GM12865 (cell line): ENCODE measurements at regions not wholly inside any gene's neighbourhood (a gene's known extent, or its start where the extent isn't known, plus 50 kb on each side); places are given as distances from the start of the nearest gene placed in this dataset.

Experiments used
- DNase-seq: peaks from one replicate; pipeline ENCODE4 v3.0.0; 2010; ENCODE audit warnings: low read depth
- H3K4me3 ChIP-seq: 2 replicates; pipeline ENCODE4 v1.5.1; 2011; ENCODE audit warnings: mild to moderate bottlenecking, low read depth, low read length, control low read depth
- CTCF ChIP-seq: IDR thresholded peaks from 2 replicates; pipeline ENCODE4 v1.5.1; 2011; ENCODE audit warnings: low read length, control low read depth, low read depth, inconsistent platforms; ENCODE audit not compliant: insufficient read depth; ENCODE audit errors: missing control alignments

- TF ChIP-seq CTCF, result no peak
- DNase-seq, result no peak
- no peak overlapping the region for H3K4me3 ChIP-seq
Observed at GRCh38 chr11:80146232-80146631, 705.4 kb upstream of the TENM4 start.

- no peak for TF ChIP-seq CTCF
- DNase-seq, result no peak
- no peak overlapping the region for H3K4me3 ChIP-seq
Observed at GRCh38 chr11:80144897-80145594, 704.2 kb upstream of the TENM4 start.

- TF ChIP-seq CTCF, result no peak
- DNase-seq, result no peak
Observed at GRCh38 chr11:80136991-80137390, 696.2 kb upstream of the TENM4 start.

GRCh38 chr11:80129396-80129795, 688.6 kb upstream of the TENM4 start:
- no peak overlapping the region for H3K4me3 ChIP-seq
- no peak for TF ChIP-seq CTCF

More at GRCh38 chr11:80136991-80137390, 696.2 kb upstream of the TENM4 start:
- H3K4me3 ChIP-seq, result no peak overlapping the region

GRCh38 chr11:80122211-80122610, 681.4 kb upstream of the TENM4 start:
- DNase-seq, result no peak
- TF ChIP-seq CTCF, result no peak
- H3K4me3 ChIP-seq, result no peak overlapping the region

More at GRCh38 chr11:80129396-80129795, 688.6 kb upstream of the TENM4 start:
- DNase-seq, result no peak

GRCh38 chr11:80118073-80118472, 677.2 kb upstream of the TENM4 start:
- no peak for TF ChIP-seq CTCF
- no peak for DNase-seq
- no peak overlapping the region for H3K4me3 ChIP-seq

GRCh38 chr11:80116796-80117195, 676.0 kb upstream of the TENM4 start:
- no peak for TF ChIP-seq CTCF
- H3K4me3 ChIP-seq, result no peak overlapping the region
- DNase-seq, result no peak
